Stimulated activated CD8-positive, alpha-beta memory T cell treated with anti-CD3 and anti-CD28 coated beads, Interleukin-7, amount 100 ng/mL, for 24 hours (primary cell): ENCODE measurements at regions not wholly inside any gene's neighbourhood (a gene's known extent, or its start where the extent isn't known, plus 50 kb on each side); places are given as distances from the start of the nearest gene placed in this dataset.
"Not testable (repeated sequence)": the region's sequence is repeated elsewhere in the genome, so short reads cannot be mapped to it uniquely, and the experiment has no call there.

Experiments
- DNase-seq: peaks from one replicate; pipeline ENCODE4 v3.0.0-alpha.2; 2020; ENCODE audit warnings: low read depth

DNA sequence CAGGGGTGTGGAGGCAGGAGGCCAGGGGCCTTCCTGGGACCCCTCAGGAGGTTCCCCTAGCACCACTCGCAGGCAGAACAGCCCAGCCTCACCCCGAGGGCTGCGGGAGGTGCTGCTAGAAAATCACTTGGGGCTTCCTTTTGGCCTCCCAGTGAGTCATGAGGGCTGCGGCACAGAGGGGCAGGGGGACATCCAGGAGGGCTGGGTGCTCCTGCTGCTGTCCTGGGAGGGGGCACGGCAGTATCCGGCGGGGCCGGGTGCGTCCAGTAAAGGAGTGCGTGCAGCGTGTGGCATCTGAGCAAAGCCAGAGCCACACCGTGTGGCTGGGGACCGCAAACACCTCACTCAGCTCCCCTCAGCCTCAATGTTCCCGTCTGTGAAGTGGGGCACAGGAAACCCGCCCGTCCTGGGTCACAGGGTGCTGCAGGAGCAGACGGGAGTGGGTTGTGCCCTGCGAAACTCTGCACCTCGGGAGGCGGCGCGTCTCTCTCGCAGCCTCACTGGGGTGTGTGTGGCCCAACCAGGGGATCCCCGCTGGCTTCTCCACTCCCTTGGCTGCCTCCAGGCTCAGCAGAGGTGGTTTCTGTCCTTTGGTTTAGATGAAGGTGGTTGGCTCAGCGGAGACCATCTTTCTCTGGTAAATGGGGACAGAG is 117.3 kb upstream of the ZNF469 start:
- DNase-seq = not testable (repeated sequence)

DNA sequence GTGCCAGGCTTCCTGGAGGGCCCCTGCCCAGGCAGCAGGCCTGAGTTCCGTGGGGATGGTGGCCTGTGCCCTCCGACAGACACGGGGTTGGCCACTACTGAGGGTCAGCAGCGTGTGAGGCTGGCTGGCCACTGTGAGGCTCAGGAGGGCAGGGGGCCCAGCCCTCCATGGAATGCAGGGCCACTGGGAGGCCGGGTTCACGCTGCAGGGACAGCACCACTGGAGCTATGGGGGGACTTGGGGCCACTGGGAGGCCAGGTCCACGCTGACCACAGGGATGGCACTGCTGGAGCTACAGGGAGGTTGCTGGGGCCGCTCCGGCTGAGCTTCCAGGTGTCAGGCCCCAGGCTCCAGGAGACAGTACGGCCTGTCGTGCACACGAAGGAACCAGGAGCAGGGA is 116.7 kb upstream of the ZNF469 start:
- DNase-seq = not testable (repeated sequence)

- not testable (repeated sequence) for DNase-seq
These were observed 115.7 kb upstream of the ZNF469 start for GRCh38 chr16:88266935-88267551.

DNA sequence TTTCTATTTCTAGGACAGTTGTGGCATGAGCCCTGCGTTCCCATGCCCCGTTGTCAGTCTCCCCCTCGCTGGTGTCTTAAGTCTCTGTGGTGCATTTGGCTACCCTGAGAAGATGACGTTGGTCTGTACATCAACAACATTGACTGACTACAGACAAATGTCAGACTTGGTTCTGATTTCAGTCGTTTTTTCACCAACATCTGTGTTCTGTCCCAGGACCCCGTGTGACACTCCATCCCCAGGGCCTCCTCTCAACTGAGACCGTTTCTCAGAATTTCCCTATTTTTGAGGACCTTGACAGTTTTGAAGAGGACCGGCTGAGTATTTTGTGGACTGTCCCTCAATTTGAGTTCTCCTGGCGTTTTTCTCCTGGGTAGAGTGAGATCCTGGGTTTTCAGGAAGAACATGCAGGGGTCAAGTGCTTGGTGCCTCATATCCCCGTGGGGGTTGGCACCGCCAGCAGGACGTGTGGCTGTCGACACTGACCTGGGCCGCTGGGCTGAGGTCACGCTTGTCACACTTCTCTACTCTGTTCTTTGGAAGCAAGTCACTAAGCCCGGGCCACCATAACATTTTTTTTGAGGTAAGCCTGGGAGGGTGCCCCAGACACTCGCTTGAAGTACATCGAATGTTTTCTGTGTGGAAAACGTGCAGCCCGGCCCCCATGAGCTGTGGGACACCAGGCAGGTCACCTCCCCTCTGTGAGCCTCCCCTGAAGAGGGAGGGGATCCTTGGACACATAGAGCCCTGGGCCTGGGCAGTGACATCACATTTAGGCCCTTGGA is 114.4 kb upstream of the ZNF469 start:
- DNase-seq = not testable (repeated sequence)

- not testable (repeated sequence) for DNase-seq
These were observed 112.5 kb upstream of the ZNF469 start for GRCh38 chr16:88270171-88270790.

GRCh38 chr16:88271296-88271695 is 111.5 kb upstream of the ZNF469 start:
- not testable (repeated sequence) for DNase-seq

GRCh38 chr16:88271776-88272175 is 111.0 kb upstream of the ZNF469 start:
- DNase-seq = not testable (repeated sequence)

DNA sequence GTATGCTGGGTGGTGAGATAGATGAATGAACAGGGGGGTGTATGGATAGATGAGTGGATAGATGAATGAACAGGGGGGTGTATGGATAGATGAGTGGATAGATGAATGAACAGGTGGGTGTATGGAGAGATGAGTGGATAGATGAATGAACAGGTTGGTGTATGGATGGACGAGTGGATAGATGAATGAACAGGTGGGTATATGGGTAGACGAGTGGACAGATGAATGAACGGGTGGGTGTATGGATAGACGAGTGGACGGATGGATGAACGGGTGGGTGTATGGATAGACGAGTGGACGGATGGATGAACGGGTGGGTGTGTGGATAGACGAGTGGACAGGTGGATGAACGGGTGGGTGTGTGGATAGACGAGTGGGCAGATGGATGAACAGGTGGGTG is 110.3 kb upstream of the ZNF469 start:
- not testable (repeated sequence) for DNase-seq

GRCh38 chr16:88274126-88274750 is 108.5 kb upstream of the ZNF469 start:
- not testable (repeated sequence) for DNase-seq

- DNase-seq = no peak
These were observed 107.9 kb upstream of the ZNF469 start for GRCh38 chr16:88274847-88275246.

DNA sequence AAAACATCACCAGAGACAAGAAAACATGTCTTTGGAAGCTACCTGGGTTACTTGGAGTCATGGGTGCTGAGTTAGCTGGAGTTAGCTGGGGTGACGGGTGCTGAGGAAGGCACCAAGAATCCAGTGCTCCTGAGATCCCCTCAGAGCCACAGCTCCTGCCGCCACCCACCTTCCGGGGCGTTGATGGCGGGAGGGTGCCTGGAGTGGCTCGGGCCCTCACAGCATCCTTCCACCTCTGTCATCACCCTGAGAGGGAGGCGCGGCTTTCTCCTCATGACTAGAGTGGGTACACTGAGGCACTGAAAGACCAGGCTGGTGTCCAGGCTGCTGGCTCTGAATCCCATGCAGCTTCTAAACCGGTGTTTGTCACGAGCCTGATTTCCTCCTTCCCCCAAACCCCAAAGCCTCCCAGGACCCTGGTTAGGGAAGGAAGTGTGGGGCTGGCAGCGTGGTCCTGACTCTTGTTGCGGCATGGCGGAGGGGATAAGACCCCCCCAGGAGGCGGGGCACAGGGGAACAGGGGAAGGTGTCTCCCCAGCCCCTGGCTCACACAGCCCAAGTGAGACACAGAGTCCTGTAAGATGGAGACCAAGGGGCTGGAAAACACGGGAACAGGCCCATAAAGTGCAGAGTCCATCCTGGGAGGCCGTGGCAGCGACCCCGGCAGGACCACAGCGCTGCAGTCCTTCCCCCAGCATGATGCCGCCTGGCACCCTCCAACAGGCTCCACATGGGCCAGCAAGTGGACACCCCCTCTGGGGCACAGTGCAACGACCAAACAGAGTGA is 107.2 kb upstream of the ZNF469 start:
- DNase-seq = not testable (repeated sequence)

- not testable (repeated sequence) for DNase-seq
These were observed 106.6 kb upstream of the ZNF469 start for GRCh38 chr16:88276123-88276588.

DNA sequence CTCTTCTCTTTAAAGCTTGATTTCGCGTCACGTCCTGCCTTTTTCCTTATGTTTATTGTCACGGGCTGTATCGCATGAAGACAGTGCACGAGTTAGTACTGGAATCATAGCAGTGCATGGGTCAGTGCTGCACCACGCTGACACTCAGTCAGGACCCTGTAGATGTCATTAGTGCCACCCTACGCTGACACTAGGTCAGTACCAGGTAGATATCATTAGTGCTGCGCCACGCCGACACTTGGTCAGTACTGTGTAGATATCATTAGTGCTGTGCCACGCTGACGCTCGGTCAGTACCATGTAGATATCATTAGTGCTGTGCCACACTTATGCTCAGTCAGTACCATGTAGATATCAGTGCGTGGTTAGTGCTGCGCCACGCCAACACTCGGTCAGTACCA is 106.2 kb upstream of the ZNF469 start:
- no peak for DNase-seq

GRCh38 chr16:88279998-88280397 is 102.8 kb upstream of the ZNF469 start:
- DNase-seq = no peak

DNA sequence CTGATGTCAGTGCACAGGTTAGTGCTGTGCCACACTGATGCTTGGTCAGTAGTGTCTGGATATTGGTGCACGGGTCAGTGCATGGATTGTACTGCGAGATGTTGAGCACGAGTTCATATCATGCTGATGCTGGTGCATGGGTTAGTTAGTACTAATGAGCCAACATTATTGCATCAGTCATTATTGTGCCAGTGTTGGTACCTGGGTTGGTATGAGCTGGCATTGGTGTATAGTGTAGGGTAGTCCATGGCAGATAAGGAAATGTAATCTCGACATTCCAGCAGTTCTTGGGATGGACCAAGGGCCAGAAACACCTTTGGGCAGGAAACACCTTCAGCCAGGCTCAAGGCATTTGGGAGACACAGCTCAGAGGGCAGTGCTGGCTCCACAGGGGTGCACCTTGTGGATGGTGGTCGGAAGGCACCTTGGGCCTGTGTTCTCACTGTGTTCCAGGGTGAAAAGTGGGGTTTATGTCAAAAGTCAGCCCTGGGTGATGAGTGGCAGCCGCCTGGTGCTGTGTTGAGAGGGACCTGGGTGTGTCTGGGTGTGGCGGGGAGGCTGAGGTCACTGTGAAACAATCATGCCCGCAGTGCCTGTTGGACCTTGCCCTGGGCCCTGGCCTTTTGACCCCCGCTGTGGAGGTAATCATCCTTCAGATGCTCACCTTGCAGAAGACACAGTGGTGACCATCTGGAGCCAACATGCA is 100.7 kb upstream of the ZNF469 start:
- DNase-seq = no peak

GRCh38 chr16:88282564-88283395 is 100.0 kb upstream of the ZNF469 start:
- DNase-seq = no peak

DNA sequence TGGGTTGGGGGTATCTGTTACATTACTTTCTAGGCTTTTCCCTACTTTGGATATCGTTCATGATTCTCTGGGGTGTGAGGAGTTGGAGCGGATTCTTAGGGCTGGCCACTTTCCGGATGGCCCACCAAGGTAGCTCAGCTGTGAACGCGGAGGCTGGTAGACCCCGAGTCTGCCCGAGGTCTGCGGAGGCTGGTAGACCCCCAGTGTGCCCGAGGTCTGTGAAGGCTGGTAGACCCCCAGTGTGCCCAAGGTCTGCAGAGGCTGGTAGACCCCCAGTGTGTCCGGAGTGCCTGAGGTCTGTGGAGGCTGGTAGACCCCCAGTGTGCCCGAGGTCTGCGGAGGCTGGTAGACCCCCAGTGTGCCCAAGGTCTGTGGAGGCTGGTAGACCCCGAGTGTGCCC is 99.2 kb upstream of the ZNF469 start:
- no peak for DNase-seq

DNA sequence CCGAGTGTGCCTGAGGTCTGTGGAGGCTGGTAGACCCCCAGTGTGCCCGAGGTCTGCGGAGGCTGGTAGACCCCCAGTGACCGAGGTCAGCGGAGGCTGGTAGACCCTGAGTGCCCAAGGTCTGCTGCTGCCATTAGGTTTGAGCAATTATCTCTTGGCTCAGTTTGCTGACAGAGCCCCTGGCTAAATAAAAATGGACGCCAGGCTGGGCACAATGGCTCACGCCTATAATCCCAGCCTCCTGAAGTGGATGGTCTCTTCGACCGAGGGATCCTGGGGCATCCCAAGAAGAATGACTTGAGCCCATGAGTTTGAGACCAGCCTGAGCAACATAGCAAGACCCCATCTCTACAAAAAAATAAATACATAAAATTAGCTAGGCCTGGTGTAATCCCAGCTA is 98.7 kb upstream of the ZNF469 start:
- DNase-seq = no peak

GRCh38 chr16:88284626-88285513 is 97.9 kb upstream of the ZNF469 start:
- no peak for DNase-seq
